K562 (cell line): ENCODE measurements at regions not wholly inside any gene's neighbourhood (a gene's known extent, or its start where the extent isn't known, plus 50 kb on each side); places are given as distances from the start of the nearest gene placed in this dataset.

Experiments
- ATAC-seq: fragments of 200-7000 bp; cut with Tn5 transposase; 3 replicates; pipeline ENCODE4 v1.9.1; 2020; ENCODE audit warnings: moderate library complexity
- BruUV-seq: library from RNA; stranded (reverse); fragments of 400-500 nt; replicated peaks from 2 replicates; lab custom pipeline; 2021; lab: Mats Ljungman, UMichigan
- CTCF ChIA-PET: fragments of 300-600 bp; formaldehyde crosslinking; extraction: SDS; loops from one replicate; lab custom pipeline; 2021; ENCODE audit warnings: low intra/inter-chr PET ratio; lab: Yijun Ruan, JAX
- POLR2A ChIA-PET: fragments of 300-600, 350-650 bp; sonication (Branson Sonifier 250); formaldehyde crosslinking; extraction: SDS; loops from one replicate; lab custom pipeline; 2021; ENCODE audit warnings: antibody characterized with exemption, inconsistent platforms; lab: Yijun Ruan, JAX
- DNase-seq, 4 experiments: peaks; one replicate each; pipeline versions ENCODE4 v3.0.0 to v3.0.0-alpha.2; 2011 to 2018; ENCODE audit warnings: low spot score in 3 of 4, mixed read lengths in 3 of 4; ENCODE audit errors: extremely low read depth in 1 of 4
- FAIRE-seq: peaks from 2 replicates; lab custom pipeline; 2011; peaks lifted over from hg19 to GRCh38; lab: Jason Lieb, UNC
- H2AFZ ChIP-seq: 2 replicates; pipeline ENCODE4 v1.6.0; 2011; ENCODE audit warnings: low read depth, low read length, control low read depth, inconsistent platforms
- H3K27ac ChIP-seq: fragments of 200-600 bp; 3 replicates; pipeline ENCODE4 v1.8.0; 2011; ENCODE audit warnings: low read depth, mild to moderate bottlenecking, control low read depth, inconsistent platforms, low read length, moderate library complexity, mixed read lengths; ENCODE audit errors: extremely low read depth
- H3K27me3 ChIP-seq, 2 experiments: fragments of 300-600 bp in 1 of 2; 2 replicates in 1 of 2; 3 replicates in 1 of 2; pipeline versions ENCODE4 v1.6.0 to v1.8.0; 2011; ENCODE audit warnings: inconsistent platforms in 2 of 2, low read length in 2 of 2, mild to moderate bottlenecking in 1 of 2, mixed read lengths in 1 of 2, moderate library complexity in 1 of 2; ENCODE audit not compliant: control insufficient read depth in 2 of 2, insufficient read depth in 2 of 2
- H3K36me3 ChIP-seq: fragments of 300-600 bp; 3 replicates; pipeline ENCODE4 v1.8.0; 2011; ENCODE audit warnings: mild to moderate bottlenecking, low read length, inconsistent platforms; ENCODE audit not compliant: control insufficient read depth, insufficient read depth
- H3K4me1 ChIP-seq, 2 experiments: fragments of 200-600 bp in 1 of 2; replicated peaks in 1 of 2; 2 replicates in 1 of 2; 3 replicates in 1 of 2; pipeline versions ENCODE4 v1.5.1 to v1.8.0; 2011; ENCODE audit warnings: inconsistent platforms in 2 of 2, low read length in 2 of 2, mild to moderate bottlenecking in 1 of 2, mixed read lengths in 1 of 2, moderate library complexity in 1 of 2; ENCODE audit not compliant: control insufficient read depth in 2 of 2, insufficient read depth in 2 of 2
- H3K4me2 ChIP-seq: 2 replicates; pipeline ENCODE4 v1.6.1; 2011; ENCODE audit warnings: low read length, control low read depth, inconsistent platforms, mixed read lengths; ENCODE audit not compliant: insufficient read depth
- H3K4me3 ChIP-seq: fragments of 200-600 bp; sonication (generic), shearing (Covaris generic); 2 replicates; pipeline ENCODE4 v1.5.1; 2016; ENCODE audit warnings: control low read depth, inconsistent platforms
- H3K79me2 ChIP-seq: fragments of 200-600 bp; 3 replicates; pipeline ENCODE4 v1.8.0; 2011; ENCODE audit warnings: low read length, inconsistent platforms; ENCODE audit not compliant: control insufficient read depth, insufficient read depth
- H3K9ac ChIP-seq, 2 experiments: 2 replicates each; pipeline versions ENCODE4 v1.6.0 to v1.6.1; 2011; ENCODE audit warnings: low read depth in 2 of 2, low read length in 2 of 2, control low read depth in 1 of 2, inconsistent platforms in 1 of 2, mild to moderate bottlenecking in 1 of 2, mixed read lengths in 1 of 2; ENCODE audit not compliant: insufficient read depth in 1 of 2
- H3K9me1 ChIP-seq: one replicate; pipeline ENCODE4 v1.6.0; 2011; ENCODE audit warnings: inconsistent platforms, mild to moderate bottlenecking, low read length, moderate library complexity; ENCODE audit not compliant: control insufficient read depth, insufficient read depth
- H3K9me3 ChIP-seq: replicated peaks from 2 replicates; pipeline ENCODE4 v1.5.1; 2011; ENCODE audit warnings: low read depth, low read length, inconsistent platforms; ENCODE audit not compliant: control insufficient read depth, insufficient read depth
- H4K20me1 ChIP-seq: replicated peaks from 2 replicates; pipeline ENCODE4 v1.6.1; 2011; ENCODE audit warnings: low read length, inconsistent platforms, mixed read lengths; ENCODE audit not compliant: control insufficient read depth, insufficient read depth
- ESRRA ChIP-seq: fragments of 450-650 bp; IDR thresholded peaks from 2 replicates; pipeline ENCODE4 v1.6.1; 2014; ENCODE audit warnings: low read depth, mild to moderate bottlenecking, moderate library complexity, borderline replicate concordance
- IRF1 ChIP-seq: sonication (generic); formaldehyde crosslinking; IDR thresholded peaks from 2 replicates; pipeline ENCODE4 v1.8.0; 2022; ENCODE audit warnings: missing genetic modification reagents, mild to moderate bottlenecking, borderline replicate concordance
- MTA3 ChIP-seq: fragments of 450-650 bp; formaldehyde crosslinking; IDR thresholded peaks from 2 replicates; pipeline ENCODE4 v1.6.1; 2017; ENCODE audit warnings: mild to moderate bottlenecking, borderline replicate concordance
- NFIC ChIP-seq: fragments of 450-650 bp; IDR thresholded peaks from 2 replicates; pipeline ENCODE4 v1.6.1; 2017; ENCODE audit warnings: mild to moderate bottlenecking, inconsistent platforms
- SLC30A9 ChIP-seq: fragments of 250-450 bp; sonication (Bioruptor Pico); IDR thresholded peaks from 2 replicates; pipeline ENCODE4 v1.8.0; 2022; ENCODE audit warnings: mild to moderate bottlenecking, moderate library complexity
- SUPT5H ChIP-seq: fragments of 450-650 bp; IDR thresholded peaks from 2 replicates; pipeline ENCODE4 v1.6.1; 2016
- TAL1 ChIP-seq: fragments of 450-650 bp; IDR thresholded peaks from 2 replicates; pipeline ENCODE4 v1.6.1; 2016; ENCODE audit warnings: mild to moderate bottlenecking
- USF2 ChIP-seq: sonication (generic); formaldehyde crosslinking; IDR thresholded peaks from 2 replicates; pipeline ENCODE4 v1.5.0; 2020; ENCODE audit warnings: missing genetic modification reagents
- YY1 ChIP-seq, 3 experiments: IDR thresholded peaks; 2 replicates each; pipeline ENCODE4 v1.6.1; 2011; ENCODE audit warnings: low read length in 2 of 3, mild to moderate bottlenecking in 2 of 3, moderate library complexity in 2 of 3, borderline replicate concordance in 1 of 3, control low read depth in 1 of 3, low read depth in 1 of 3; ENCODE audit not compliant: insufficient read depth in 3 of 3, insufficient replicate concordance in 2 of 3, control insufficient read depth in 1 of 3, insufficient read length in 1 of 3; ENCODE audit errors: extremely low read depth in 1 of 3
- ZBTB49 ChIP-seq: sonication (generic); formaldehyde crosslinking; IDR thresholded peaks from 2 replicates; pipeline ENCODE4 v1.8.0; 2022; ENCODE audit warnings: missing genetic modification reagents, mild to moderate bottlenecking, borderline replicate concordance
- ZKSCAN1 ChIP-seq: fragments of 150-350 bp; IDR thresholded peaks from 2 replicates; pipeline ENCODE4 v1.6.1; 2016; ENCODE audit warnings: low read depth, low read length
- ZNF263 ChIP-seq: sonication (generic); formaldehyde crosslinking; IDR thresholded peaks from 2 replicates; pipeline ENCODE4 v1.8.0; 2022; ENCODE audit warnings: mild to moderate bottlenecking, missing genetic modification reagents, borderline replicate concordance
- ZNF384 ChIP-seq: IDR thresholded peaks from 2 replicates; pipeline ENCODE4 v1.6.1; 2012; ENCODE audit warnings: low read depth, low read length, improper control_type of control experiment
- ZNF707 ChIP-seq: fragments of 250-450 bp; sonication (Bioruptor Pico); conservative IDR thresholded peaks from 2 replicates; pipeline ENCODE4 v1.8.0; 2022; ENCODE audit warnings: inconsistent platforms, mild to moderate bottlenecking, moderate library complexity
- ZNF785 ChIP-seq: fragments of 250-450 bp; sonication (Bioruptor Pico); IDR thresholded peaks from 2 replicates; pipeline ENCODE4 v1.4.0; 2020; ENCODE audit warnings: mild to moderate bottlenecking
- ZSCAN29 ChIP-seq: fragments of 450-650 bp; IDR thresholded peaks from 2 replicates; pipeline ENCODE4 v1.6.1; 2017
- WGBS: fragments of 100-300 bp; shearing (Covaris generic); methylation state at CpG from one replicate; pipeline ENCODE4 v1.1.6; 2016; ENCODE audit warnings: low coverage, mixed read lengths; ENCODE audit not compliant: insufficient coverage; ENCODE audit errors: missing lambda C conversion rate; 5-methylcytosine and 5-hydroxymethylcytosine counted together
- in situ Hi-C: fragments of 300-500 bp; cut with MboI; formaldehyde crosslinking; loops from 4 replicates; pipeline ENCODE4 v1.15.0; 2018; ENCODE audit warnings: inconsistent platforms, mixed read lengths
- intact Hi-C: fragments of 100-400 bp; cut with micrococcal nuclease; formaldehyde crosslinking; loops from 2 replicates; pipeline ENCODE4 v1.14.2; 2022

GRCh38 chr16:64687786-64688185 is 434.1 kb downstream of the CDH11 start (continued):
- TF ChIP-seq ZNF263 (CRISPR knock-in tag) (no peak), SLC30A9 (CRISPR knock-in tag) (no peak)

- FAIRE-seq (no peak), DNase-seq (no peak), ATAC-seq (no peak)
- in situ Hi-C loops: no loop called here
- Histone ChIP-seq H3K9me3 (0 out of 2 replicates have a peak, but pooled peaks cover 1% of the 10 kb centered on the region), H2AFZ (no peak overlapping the region), H3K9ac (no peak overlapping the region), H3K4me3 (no peak overlapping the region), H3K36me3 (no peaks in the 10 kb centered on the region), H3K27me3 (no peaks in the 10 kb centered on the region), H3K4me2 (no peak overlapping the region), H3K9me1 (no peaks in the 10 kb centered on the region), H4K20me1 (no peaks in the 10 kb centered on the region), H3K27ac (no peak overlapping the region), H3K79me2 (no peaks in the 10 kb centered on the region), H3K4me1 (no peaks in the 10 kb centered on the region)
- ChIA-PET POLR2A (no interaction called here), CTCF (no interaction called here)
- BruUV-seq: no TSS peak
- 0% methylated on average over 2 of the region's 2 CpGs for WGBS
- intact Hi-C loops: no loop called here
- no peak for TF ChIP-seq ZKSCAN1
- TF ChIP-seq ESRRA: no peak
- no peak for TF ChIP-seq MTA3
- no peak for TF ChIP-seq ZBTB49 (CRISPR knock-in tag)
- no peak for TF ChIP-seq SUPT5H
- TF ChIP-seq USF2 (CRISPR knock-in tag): no peak
- TF ChIP-seq ZSCAN29: no peak
- TF ChIP-seq ZNF707 (CRISPR knock-in tag): no peak
- TF ChIP-seq YY1 (IDR thresholded peaks at IDR 0.05; ENCODE audit: borderline replicate concordance in 1 of 3, control insufficient read depth in 1 of 3, extremely low read depth in 1 of 3, insufficient read depth in 3 of 3, insufficient read length in 1 of 3, insufficient replicate concordance in 2 of 3, low read depth in 1 of 3, low read length in 2 of 3): no peak
- TF ChIP-seq ZNF384: no peak
- TF ChIP-seq IRF1: no peak
- TF ChIP-seq NFIC: no peak
- TF ChIP-seq TAL1: no peak
- TF ChIP-seq ZNF785 (CRISPR knock-in tag): no peak
Measured at GRCh38 chr16:64687123-64687522, 434.7 kb downstream of the CDH11 start.
